ENCODE measurements at regions not wholly inside any gene's neighbourhood (a gene's known extent, or its start where the extent isn't known, plus 50 kb on each side); places are given as distances from the start of the nearest gene placed in this dataset.

- TF ChIP-seq POLR2AphosphoS5 (IDR thresholded peaks at IDR 0.05; ENCODE audit: low read depth, low read length) (no peak), EZH2phosphoT487 (IDR thresholded peaks at IDR 0.05; ENCODE audit: borderline replicate concordance) (no peak), ELF1 (IDR thresholded peaks at IDR 0.05; ENCODE audit: borderline replicate concordance, low read depth) (no peak), CTCF (IDR thresholded peaks at IDR 0.05 in 2 of 3, conservative IDR thresholded peaks at IDR 0.05 in 1 of 3; ENCODE audit: borderline replicate concordance in 1 of 3, insufficient read depth in 1 of 3, low read depth in 2 of 3, low read length in 2 of 3) (no peak), SRF (IDR thresholded peaks at IDR 0.05; ENCODE audit: low read depth) (no peak), ZBTB33 (IDR thresholded peaks at IDR 0.05; ENCODE audit: extremely low read depth, insufficient replicate concordance, low read length) (no peak), REST (IDR thresholded peaks at IDR 0.05; ENCODE audit: low read depth) (no peak), TCF7L2 (IDR thresholded peaks at IDR 0.05; ENCODE audit: borderline replicate concordance, extremely low read depth, insufficient read depth, insufficient read length) (no peak), POLR2A (IDR thresholded peaks at IDR 0.05; ENCODE audit: borderline replicate concordance, extremely low read depth, insufficient read depth, insufficient read length) (no peak), EGR1 (IDR thresholded peaks at IDR 0.05; ENCODE audit: low read depth) (no peak), SP1 (IDR thresholded peaks at IDR 0.05; ENCODE audit: low read depth) (no peak), ZNF274 (IDR thresholded peaks at IDR 0.05; ENCODE audit: low read depth, low read length) (no peak), RAD21 (IDR thresholded peaks at IDR 0.05; ENCODE audit: low read depth) (no peak)
- CTCF ChIA-PET, result no interaction called here
- DNase-seq (ENCODE audit: low read depth, low spot score), result no peak
- no peak overlapping the region for H3K9ac ChIP-seq (ENCODE audit: low read length)
- RAD21 ChIA-PET (ENCODE audit: low non-redundant PET in 1 of 2, low total read pairs in 2 of 2, uncharacterized antibody in 2 of 2, unreplicated experiment in 2 of 2), result no interaction called here
- H3K79me2 ChIP-seq (ENCODE audit: insufficient read depth, low read length), result no peaks in the 10 kb centered on the region
- H2AFZ ChIP-seq (ENCODE audit: low read depth, low read length, poor library complexity, severe bottlenecking), result no peak overlapping the region
- no peaks in the 10 kb centered on the region for H3K9me2 ChIP-seq (ENCODE audit: insufficient read depth)
- no peaks in the 10 kb centered on the region for H4K20me1 ChIP-seq (ENCODE audit: insufficient read depth)
- H3K27me3 ChIP-seq (ENCODE audit: insufficient read depth, low read length), result no peaks in the 10 kb centered on the region
- no peak overlapping the region for H3K4me2 ChIP-seq (ENCODE audit: low read length)
- no peak overlapping the region for H3K4me3 ChIP-seq (replicated peaks in 1 of 2; ENCODE audit: low read depth in 1 of 2, low read length in 2 of 2)
- intact Hi-C loops (cut with micrococcal nuclease), result no loop called here
- no peaks in the 10 kb centered on the region for H3K4me1 ChIP-seq (ENCODE audit: control insufficient read depth in 1 of 2, insufficient read depth in 2 of 2, low read length in 2 of 2)
- no peaks in the 10 kb centered on the region for H3K36me3 ChIP-seq (ENCODE audit: control insufficient read depth in 1 of 2, insufficient read depth in 2 of 2, low read length in 2 of 2)
- H3K27ac ChIP-seq (ENCODE audit: low read depth, low read length), result no peak overlapping the region
- POLR2A ChIA-PET, result no interaction called here
- BruUV-seq (replicated peaks), result no TSS peak
- no peaks in the 10 kb centered on the region for H3K9me3 ChIP-seq (ENCODE audit: control insufficient read depth in 1 of 2, insufficient read depth in 1 of 2, low read depth in 1 of 2, low read length in 2 of 2)
- ATAC-seq, result no peak
These were observed 96.6 kb upstream of the HS3ST5 start for GRCh38 chr6:114439411-114439810.
